Lower leg skin (tissue), 3 donors: ENCODE measurements at regions not wholly inside any gene's neighbourhood (a gene's known extent, or its start where the extent isn't known, plus 50 kb on each side); places are given as distances from the start of the nearest gene placed in this dataset.

ENCODE experiments used
- CTCF ChIP-seq, 3 donors: fragments of 450-650 bp; IDR thresholded peaks; one replicate each; pipeline ENCODE4 v1.5.1; 2016; ENCODE audit warnings: antibody characterized with exemption in 3 of 3, mild to moderate bottlenecking in 3 of 3, moderate library complexity in 2 of 3
- POLR2A ChIP-seq, 2 donors: fragments of 450-650 bp; IDR thresholded peaks; one replicate each; pipeline ENCODE4 v1.6.1; 2016 to 2017; ENCODE audit warnings: antibody characterized with exemption in 2 of 2, mild to moderate bottlenecking in 1 of 2, moderate library complexity in 1 of 2

- TF ChIP-seq POLR2A (IDR thresholded peaks at IDR 0.05) = no peak
- TF ChIP-seq CTCF (IDR thresholded peaks at IDR 0.05) = no peak
Observed at GRCh38 chr4:112053825-112054350, 91.4 kb upstream of the FAM241A start.
